ENCODE measurements at regions not wholly inside any gene's neighbourhood (a gene's known extent, or its start where the extent isn't known, plus 50 kb on each side); places are given as distances from the start of the nearest gene placed in this dataset.
"Not testable (repeated sequence)": the region's sequence is repeated elsewhere in the genome, so short reads cannot be mapped to it uniquely, and the experiment has no call there.

- not testable (repeated sequence) for DNase-seq
These were observed 81.9 kb upstream of the GOLGA6L4 start for GRCh38 chr15:84153655-84154140.

- not testable (repeated sequence) for DNase-seq
These were observed 81.3 kb upstream of the GOLGA6L4 start for GRCh38 chr15:84154314-84154713.

- not testable (repeated sequence) for DNase-seq
These were observed 80.8 kb upstream of the GOLGA6L4 start for GRCh38 chr15:84154787-84155186.

DNA sequence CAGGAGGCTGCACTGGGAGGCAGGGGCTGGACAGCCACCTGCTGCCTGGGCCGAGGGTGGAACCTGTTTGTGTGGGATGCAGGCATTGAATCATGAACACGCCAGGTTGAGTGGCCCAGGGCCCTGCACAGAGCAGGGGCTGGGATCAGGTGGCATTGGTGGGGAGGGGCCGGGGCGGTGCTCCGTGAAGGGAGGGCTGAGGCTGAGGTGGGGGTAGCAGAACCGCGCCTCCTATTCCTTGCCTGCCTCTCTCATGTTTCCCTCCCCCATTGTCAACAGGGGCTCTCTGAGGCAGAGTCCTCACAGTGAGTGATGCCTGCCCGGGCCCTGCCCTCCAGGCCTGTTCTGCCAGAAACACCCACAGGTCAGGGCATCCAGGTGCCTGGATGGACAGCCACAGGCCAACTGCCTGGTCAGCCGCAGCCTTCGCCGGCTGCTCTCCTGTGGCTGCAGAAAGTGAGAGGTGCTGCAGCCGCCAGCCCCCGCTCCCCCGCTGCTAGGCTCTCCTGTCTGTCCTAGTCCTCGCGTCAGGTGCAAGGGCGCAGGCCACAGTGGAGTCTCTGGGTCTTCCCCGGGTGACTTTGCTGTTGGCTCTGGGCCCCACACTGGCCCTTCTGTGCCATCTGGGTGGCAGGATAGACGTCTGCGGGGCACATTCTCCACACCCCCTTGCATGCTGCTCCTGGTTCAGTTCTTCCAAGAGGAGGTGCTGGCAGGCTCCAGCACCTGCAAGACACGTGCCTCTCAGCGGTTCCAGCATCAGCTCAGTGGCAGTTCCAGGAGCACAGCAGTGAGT, 79.6 kb upstream of the GOLGA6L4 start:
- DNase-seq, result not testable (repeated sequence)

DNA sequence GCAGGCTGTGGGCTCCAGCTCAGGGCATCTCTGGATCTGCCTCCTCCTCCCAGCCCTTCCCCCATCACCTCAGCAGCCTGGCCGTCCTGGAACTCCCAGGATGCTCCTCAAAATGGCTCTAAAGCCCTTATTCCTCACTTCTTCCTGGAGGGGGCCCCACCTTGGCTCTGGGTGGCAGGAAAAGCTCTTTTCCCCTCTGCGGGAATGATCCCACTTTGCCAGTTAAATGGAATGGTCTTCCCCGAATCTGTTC, 79.1 kb upstream of the GOLGA6L4 start:
- DNase-seq, result not testable (repeated sequence)

- not testable (repeated sequence) for DNase-seq
These were observed 78.4 kb upstream of the GOLGA6L4 start for GRCh38 chr15:84157056-84157632.

- not testable (repeated sequence) for DNase-seq
These were observed 77.7 kb upstream of the GOLGA6L4 start for GRCh38 chr15:84157857-84158256.

DNA sequence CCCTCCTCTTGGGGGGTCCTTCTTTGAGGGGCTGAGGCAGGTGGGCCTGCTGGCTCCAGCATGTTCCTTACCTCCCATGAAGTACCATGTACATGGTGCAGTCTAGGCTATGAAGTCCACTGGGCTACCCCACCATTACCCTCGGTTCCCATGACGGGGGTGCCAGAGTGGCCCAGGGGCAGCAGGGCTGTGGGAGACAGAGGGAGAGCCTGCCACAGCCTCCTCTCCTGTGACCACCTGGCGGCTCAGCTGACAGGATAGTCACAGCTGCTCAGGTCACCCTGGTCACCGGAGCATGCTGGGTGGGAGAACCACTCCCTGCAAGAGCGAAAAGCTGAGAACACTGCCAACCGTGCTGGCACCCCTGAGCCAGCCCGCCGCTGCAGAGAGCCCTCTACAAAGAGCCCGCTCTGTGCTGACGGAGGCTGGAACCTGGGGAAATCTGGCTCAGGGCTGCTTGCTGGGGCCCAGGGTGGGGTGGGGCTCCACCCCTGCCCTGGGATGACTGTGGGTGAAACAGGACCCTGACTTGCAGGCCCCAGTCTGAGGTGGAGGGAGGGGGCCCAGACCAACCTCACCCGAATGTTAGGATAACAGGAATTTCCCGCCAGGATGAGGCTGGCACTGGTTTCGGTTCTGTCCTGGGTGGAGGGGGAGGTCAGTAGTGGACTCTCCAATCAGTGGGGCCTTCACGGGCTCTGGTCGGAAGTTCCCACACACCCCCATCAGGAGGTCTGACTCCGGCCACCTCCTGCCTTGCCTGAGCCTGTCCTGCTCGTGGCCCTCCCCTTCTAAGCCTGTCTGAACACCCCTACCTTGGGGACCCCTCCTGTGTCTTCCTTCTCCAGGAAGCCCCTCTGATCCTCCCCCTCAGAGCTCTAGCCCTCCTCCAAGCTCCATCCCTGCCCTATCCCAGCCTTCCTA, 76.0 kb upstream of the GOLGA6L4 start:
- DNase-seq, result not testable (repeated sequence)

GRCh38 chr15:84164423-84165292, 70.9 kb upstream of the GOLGA6L4 start:
- peak; percentile 11 to 30 (median 23) for DNase-seq

DNA sequence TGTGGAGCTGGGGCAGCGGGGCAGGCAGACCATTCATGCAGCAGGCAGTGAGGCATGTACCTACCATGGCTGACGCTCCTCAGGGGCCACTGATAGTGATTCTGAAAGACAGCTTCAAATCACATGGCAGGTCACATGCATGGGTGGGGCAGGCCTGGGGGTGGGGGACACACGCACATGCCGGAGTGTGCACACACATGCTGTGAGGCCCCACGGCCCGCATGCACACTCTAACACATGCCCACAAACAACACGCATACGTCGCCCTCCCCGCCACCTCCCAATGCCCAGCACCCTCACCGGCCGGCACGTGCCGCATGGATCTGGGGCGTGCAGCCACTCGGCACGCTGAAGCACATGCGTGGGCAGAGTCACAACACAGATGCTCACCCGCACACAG, 65.5 kb upstream of the GOLGA6L4 start:
- not testable (repeated sequence) for DNase-seq

GRCh38 chr15:84173231-84173610, 62.4 kb upstream of the GOLGA6L4 start:
- not testable (repeated sequence) for DNase-seq
